Endothelial cell of umbilical vein (primary cell): ENCODE measurements at regions not wholly inside any gene's neighbourhood (a gene's known extent, or its start where the extent isn't known, plus 50 kb on each side); places are given as distances from the start of the nearest gene placed in this dataset.

ENCODE experiments used
- BruUV-seq: library from RNA; stranded (reverse); fragments of 400-500 nt; replicated peaks from 2 replicates; lab custom pipeline; 2021; lab: Mats Ljungman, UMichigan
- CTCF ChIA-PET: fragments of 300-600, 350-600 bp; sonication (Branson Sonifier 250); formaldehyde crosslinking; loops from one replicate; lab custom pipeline; 2021; ENCODE audit warnings: antibody characterized with exemption, inconsistent platforms; lab: Charles Lee
- POLR2A ChIA-PET: fragments of 300-600, 350-600 bp; sonication (Branson Sonifier 250); formaldehyde crosslinking; loops from one replicate; lab custom pipeline; 2021; ENCODE audit warnings: antibody characterized with exemption, inconsistent platforms; lab: Charles Lee
- DNase-seq: peaks from one replicate; pipeline ENCODE4 v3.0.0-alpha.2; 2011; ENCODE audit warnings: low read depth, low spot score
- FAIRE-seq: peaks from 2 replicates; lab custom pipeline; 2011; peaks lifted over from hg19 to GRCh38; lab: Jason Lieb, UNC
- H2AFZ ChIP-seq: 2 replicates; pipeline ENCODE4 v1.6.0; 2012; ENCODE audit warnings: low read depth, low read length, control low read depth, inconsistent platforms
- H3K27ac ChIP-seq: 2 replicates; pipeline ENCODE4 v1.5.1; 2011; ENCODE audit warnings: low read depth, mild to moderate bottlenecking, control low read depth, low read length, moderate library complexity; ENCODE audit not compliant: insufficient read depth
- H3K27me3 ChIP-seq, 2 experiments: 2 replicates each; pipeline versions ENCODE4 v1.6.0 to v1.6.1; 2011; ENCODE audit warnings: low read length in 2 of 2, mixed read lengths in 1 of 2; ENCODE audit not compliant: control insufficient read depth in 2 of 2, insufficient read depth in 2 of 2
- H3K36me3 ChIP-seq, 2 experiments: 2 replicates in 1 of 2; 3 replicates in 1 of 2; pipeline ENCODE4 v1.5.1; 2011; ENCODE audit warnings: low read length in 2 of 2, mild to moderate bottlenecking in 1 of 2, moderate library complexity in 1 of 2; ENCODE audit not compliant: control insufficient read depth in 2 of 2, insufficient read depth in 2 of 2; ENCODE audit errors: extremely low read depth in 1 of 2
- H3K4me1 ChIP-seq: 3 replicates; pipeline ENCODE4 v1.5.1; 2011; ENCODE audit warnings: mild to moderate bottlenecking, low read length; ENCODE audit not compliant: control insufficient read depth, insufficient read depth; ENCODE audit errors: extremely low read depth
- H3K4me2 ChIP-seq: 2 replicates; pipeline ENCODE4 v1.6.1; 2011; ENCODE audit warnings: low read length, control low read depth, mixed read lengths; ENCODE audit not compliant: insufficient read depth
- H3K4me3 ChIP-seq, 3 experiments: fragments of 200-600 bp in 1 of 3; sonication (generic), shearing (Covaris generic) in 1 of 3; replicated peaks in 1 of 3; 2 replicates each; pipeline ENCODE4 v1.5.1; 2011 to 2016; ENCODE audit warnings: control low read depth in 3 of 3, low read length in 3 of 3, mild to moderate bottlenecking in 2 of 3, inconsistent platforms in 1 of 3, low read depth in 1 of 3, moderate library complexity in 1 of 3; ENCODE audit not compliant: insufficient read depth in 1 of 3
- H3K79me2 ChIP-seq: 2 replicates; pipeline ENCODE4 v1.6.0; 2012; ENCODE audit warnings: low read length, inconsistent platforms; ENCODE audit not compliant: control insufficient read depth, insufficient read depth
- H3K9ac ChIP-seq: replicated peaks from 2 replicates; pipeline ENCODE3; 2011; ENCODE audit warnings: low read length, control low read depth; ENCODE audit not compliant: insufficient read depth; ENCODE audit errors: extremely low read depth
- H3K9me1 ChIP-seq: replicated peaks from 3 replicates; pipeline ENCODE4 v1.6.0; 2011; ENCODE audit warnings: mild to moderate bottlenecking, low read length; ENCODE audit not compliant: control insufficient read depth, insufficient read depth; ENCODE audit errors: extremely low read depth
- H3K9me3 ChIP-seq: replicated peaks from 2 replicates; pipeline ENCODE4 v1.5.1; 2012; ENCODE audit warnings: low read length, inconsistent platforms; ENCODE audit not compliant: control insufficient read depth, insufficient read depth
- H4K20me1 ChIP-seq: replicated peaks from 2 replicates; pipeline ENCODE3; 2011; ENCODE audit warnings: mild to moderate bottlenecking, low read length; ENCODE audit not compliant: control insufficient read depth, insufficient read depth; ENCODE audit errors: extremely low read depth
- EZH2 ChIP-seq: IDR thresholded peaks from 2 replicates; pipeline ENCODE4 v1.6.1; 2012; ENCODE audit warnings: borderline replicate concordance, low read depth, mild to moderate bottlenecking, moderate library complexity, low read length, inconsistent platforms; ENCODE audit not compliant: severe bottlenecking
- FOS ChIP-seq: IDR thresholded peaks from 2 replicates; pipeline ENCODE4 v1.6.1; 2011; ENCODE audit warnings: mild to moderate bottlenecking, low read length, moderate library complexity, borderline replicate concordance; ENCODE audit not compliant: insufficient read depth
- GATA2 ChIP-seq: IDR thresholded peaks from 2 replicates; pipeline ENCODE4 v1.7.0; 2011; ENCODE audit warnings: low read depth, mild to moderate bottlenecking, moderate library complexity, mixed read lengths, low read length; ENCODE audit not compliant: insufficient read length, insufficient read depth
- JUN ChIP-seq: IDR thresholded peaks from 2 replicates; pipeline ENCODE4 v1.6.1; 2011; ENCODE audit warnings: borderline replicate concordance, low read depth; ENCODE audit not compliant: insufficient read length, insufficient read depth
- MYC ChIP-seq: IDR thresholded peaks from one replicate; pipeline ENCODE4 v1.6.1; 2011; ENCODE audit warnings: mild to moderate bottlenecking, low read depth, low read length
- POLR2A ChIP-seq: IDR thresholded peaks from 2 replicates; pipeline ENCODE4 v1.6.1; 2012; ENCODE audit warnings: low read depth, mild to moderate bottlenecking, control low read depth, low read length
- POLR2AphosphoS5 ChIP-seq: IDR thresholded peaks from 2 replicates; pipeline ENCODE4 v1.6.1; 2012; ENCODE audit warnings: low read depth, mild to moderate bottlenecking, control low read depth, low read length, moderate library complexity; ENCODE audit not compliant: insufficient read depth
- dilution Hi-C: fragments of 300-500 bp; cut with MboI; formaldehyde crosslinking; loops from one replicate; pipeline ENCODE4 v1.15.0; 2019; ENCODE audit warnings: low sequenced_read_pairs; ENCODE audit not compliant: extremely low pct_ligation_motif_present
- intact Hi-C: fragments of 100-400 bp; cut with micrococcal nuclease; formaldehyde crosslinking; loops from one replicate; pipeline ENCODE4 v1.10.0; 2022
- TF ChIP-seq, protein P1 (sequence below), 2 donors: IDR thresholded peaks; 1 replicate in 1 of 2; 2 replicates in 1 of 2; pipeline ENCODE4 v1.5.1; 2011; ENCODE audit warnings: low read length in 2 of 2, mild to moderate bottlenecking in 2 of 2, moderate library complexity in 2 of 2, control low read depth in 1 of 2, inconsistent platforms in 1 of 2, low read depth in 1 of 2; ENCODE audit not compliant: insufficient read depth in 1 of 2; ENCODE audit errors: extremely low read depth in 1 of 2
- TF ChIP-seq, protein P2 (sequence below): IDR thresholded peaks from 2 replicates; pipeline ENCODE4 v1.6.1; 2011; ENCODE audit not compliant: insufficient read depth, insufficient read length

DNA sequence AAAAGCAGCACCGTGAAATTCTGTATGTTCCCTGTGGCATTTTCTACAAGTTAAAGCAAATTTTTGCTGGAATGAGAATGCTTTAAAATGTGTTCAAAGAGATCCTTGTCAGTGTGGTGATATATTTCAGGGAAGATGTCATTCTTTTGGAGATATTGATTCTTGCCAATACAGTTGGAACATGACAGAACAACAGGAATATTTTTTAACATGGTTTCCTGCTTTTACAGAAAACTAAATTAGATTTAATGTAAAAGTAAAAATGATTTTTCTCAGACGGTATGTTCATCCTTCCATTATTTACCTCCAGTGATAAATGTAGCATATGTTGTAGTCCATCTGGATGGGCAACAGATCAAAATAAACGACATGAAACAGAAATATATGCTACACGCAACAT is 474.8 kb downstream of the TMA16 start:
- TF ChIP-seq POLR2A (no peak), EZH2 (no peak), JUN (no peak), MYC (no peak), POLR2AphosphoS5 (no peak), GATA2 (no peak), FOS (no peak)
- TF ChIP-seq, protein P1, sequence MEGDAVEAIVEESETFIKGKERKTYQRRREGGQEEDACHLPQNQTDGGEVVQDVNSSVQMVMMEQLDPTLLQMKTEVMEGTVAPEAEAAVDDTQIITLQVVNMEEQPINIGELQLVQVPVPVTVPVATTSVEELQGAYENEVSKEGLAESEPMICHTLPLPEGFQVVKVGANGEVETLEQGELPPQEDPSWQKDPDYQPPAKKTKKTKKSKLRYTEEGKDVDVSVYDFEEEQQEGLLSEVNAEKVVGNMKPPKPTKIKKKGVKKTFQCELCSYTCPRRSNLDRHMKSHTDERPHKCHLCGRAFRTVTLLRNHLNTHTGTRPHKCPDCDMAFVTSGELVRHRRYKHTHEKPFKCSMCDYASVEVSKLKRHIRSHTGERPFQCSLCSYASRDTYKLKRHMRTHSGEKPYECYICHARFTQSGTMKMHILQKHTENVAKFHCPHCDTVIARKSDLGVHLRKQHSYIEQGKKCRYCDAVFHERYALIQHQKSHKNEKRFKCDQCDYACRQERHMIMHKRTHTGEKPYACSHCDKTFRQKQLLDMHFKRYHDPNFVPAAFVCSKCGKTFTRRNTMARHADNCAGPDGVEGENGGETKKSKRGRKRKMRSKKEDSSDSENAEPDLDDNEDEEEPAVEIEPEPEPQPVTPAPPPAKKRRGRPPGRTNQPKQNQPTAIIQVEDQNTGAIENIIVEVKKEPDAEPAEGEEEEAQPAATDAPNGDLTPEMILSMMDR (IDR thresholded peaks at IDR 0.05; ENCODE audit: extremely low read depth in 1 of 2, insufficient read depth in 1 of 2, low read depth in 1 of 2, low read length in 2 of 2), result no peak
- TF ChIP-seq, protein P2, sequence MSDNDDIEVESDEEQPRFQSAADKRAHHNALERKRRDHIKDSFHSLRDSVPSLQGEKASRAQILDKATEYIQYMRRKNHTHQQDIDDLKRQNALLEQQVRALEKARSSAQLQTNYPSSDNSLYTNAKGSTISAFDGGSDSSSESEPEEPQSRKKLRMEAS, result no peak
- dilution Hi-C loops, result no loop called here
- BruUV-seq, result no TSS peak
- Histone ChIP-seq H3K36me3 (no peaks in the 10 kb centered on the region), H3K79me2 (no peaks in the 10 kb centered on the region), H3K4me2 (no peak overlapping the region), H3K9me3 (peaks cover 4% of the 10 kb centered on the region), H3K4me1 (no peaks in the 10 kb centered on the region), H3K4me3 (no peak overlapping the region), H4K20me1 (no peaks in the 10 kb centered on the region), H3K27ac (no peak overlapping the region), H3K9ac (no peak overlapping the region), H2AFZ (no peak overlapping the region), H3K9me1 (no peaks in the 10 kb centered on the region), H3K27me3 (no peaks in the 10 kb centered on the region)
- CTCF ChIA-PET, result no interaction called here
- intact Hi-C loops, result no loop called here
- POLR2A ChIA-PET, result no interaction called here
- FAIRE-seq, result no peak
- DNase-seq, result no peak
